ENCODE measurements at regions not wholly inside any gene's neighbourhood (a gene's known extent, or its start where the extent isn't known, plus 50 kb on each side); places are given as distances from the start of the nearest gene placed in this dataset.

GRCh38 chr1:187883356-187883755, 1054.6 kb downstream of the PLA2G4A start:
- TF ChIP-seq CTCF (IDR thresholded peaks at IDR 0.05) (no peak), POLR2A (IDR thresholded peaks at IDR 0.05) (no peak), POLR2AphosphoS5 (IDR thresholded peaks at IDR 0.05) (no peak)

Data from sigmoid colon (tissue), 4 donors.